H1 (cell line): ENCODE measurements at regions not wholly inside any gene's neighbourhood (a gene's known extent, or its start where the extent isn't known, plus 50 kb on each side); places are given as distances from the start of the nearest gene placed in this dataset.

Experiments used
- CTCF ChIA-PET: fragments of 300-600 bp; sonication (Branson Sonifier 250); formaldehyde crosslinking; loops from one replicate; lab custom pipeline; 2021; ENCODE audit not compliant: partially characterized antibody; lab: Charles Lee
- POLR2A ChIA-PET: fragments of 300-600 bp; sonication (Branson Sonifier 250); formaldehyde crosslinking; loops from one replicate; lab custom pipeline; 2021; ENCODE audit warnings: inconsistent platforms; ENCODE audit not compliant: partially characterized antibody; lab: Charles Lee
- DNase-seq, 2 experiments: peaks; one replicate each; pipeline versions ENCODE4 v3.0.0 to v3.0.0-alpha.2; 2010 to 2022; ENCODE audit warnings: low spot score in 2 of 2, low read depth in 1 of 2, mixed read lengths in 1 of 2
- FAIRE-seq: peaks from 2 replicates; lab custom pipeline; 2011; peaks lifted over from hg19 to GRCh38; lab: Jason Lieb, UNC
- H2AFZ ChIP-seq: 2 replicates; pipeline ENCODE4 v1.8.1; 2012; ENCODE audit warnings: low read length, inconsistent platforms
- H2AK5ac ChIP-seq: 2 replicates; pipeline ENCODE4 v1.6.1; 2013; ENCODE audit warnings: low read depth, low read length
- H2BK120ac ChIP-seq: replicated peaks from 2 replicates; pipeline ENCODE3; 2013; ENCODE audit warnings: low read depth, low read length, inconsistent platforms
- H2BK12ac ChIP-seq: 2 replicates; pipeline ENCODE4 v1.6.1; 2013; ENCODE audit warnings: low read depth, low read length
- H2BK15ac ChIP-seq: 2 replicates; pipeline ENCODE4 v1.6.1; 2013; ENCODE audit warnings: low read length
- H2BK20ac ChIP-seq: 2 replicates; pipeline ENCODE4 v1.6.1; 2013; ENCODE audit warnings: low read length
- H2BK5ac ChIP-seq: 2 replicates; pipeline ENCODE4 v1.6.1; 2013; ENCODE audit warnings: low read depth, low read length
- H3K14ac ChIP-seq: 2 replicates; pipeline ENCODE4 v1.6.1; 2013; ENCODE audit warnings: inconsistent platforms; ENCODE audit not compliant: insufficient read length
- H3K18ac ChIP-seq: 2 replicates; pipeline ENCODE4 v1.6.1; 2013; ENCODE audit warnings: low read length; ENCODE audit errors: extremely low read depth
- H3K23ac ChIP-seq: 2 replicates; pipeline ENCODE4 v1.6.1; 2013; ENCODE audit warnings: inconsistent platforms; ENCODE audit not compliant: insufficient read length
- H3K23me2 ChIP-seq: 2 replicates; pipeline ENCODE4 v1.6.1; 2013; ENCODE audit warnings: low read depth, low read length
- H3K27ac ChIP-seq: 2 replicates; pipeline ENCODE4 v1.6.1; 2011; ENCODE audit warnings: low read depth, low read length, inconsistent platforms
- H3K27me3 ChIP-seq, 4 experiments: replicated peaks in 1 of 4; 1 replicate in 1 of 4; 2 replicates in 3 of 4; pipeline versions ENCODE4 v1.6.1 to v1.8.1; 2011 to 2013; ENCODE audit warnings: low read length in 3 of 4, mild to moderate bottlenecking in 3 of 4, inconsistent platforms in 2 of 4, mixed read lengths in 2 of 4, moderate library complexity in 1 of 4; ENCODE audit not compliant: control insufficient read depth in 3 of 4, insufficient read depth in 3 of 4; ENCODE audit errors: extremely low read depth in 1 of 4
- H3K36me3 ChIP-seq, 4 experiments: 2 replicates each; pipeline versions ENCODE4 v1.6.1 to v1.8.1; 2011 to 2013; ENCODE audit warnings: mild to moderate bottlenecking in 4 of 4, low read length in 3 of 4, moderate library complexity in 2 of 4, control low read depth in 1 of 4, inconsistent platforms in 1 of 4; ENCODE audit not compliant: insufficient read depth in 4 of 4, control insufficient read depth in 2 of 4
- H3K4ac ChIP-seq: replicated peaks from 2 replicates; pipeline ENCODE3; 2013; ENCODE audit warnings: low read length, low read depth, mixed read lengths, inconsistent platforms; ENCODE audit not compliant: insufficient read length
- H3K4me1 ChIP-seq, 4 experiments: replicated peaks in 1 of 4; 1 replicate in 1 of 4; 2 replicates in 3 of 4; pipeline versions ENCODE4 v1.6.1 to v1.8.1; 2011 to 2013; ENCODE audit warnings: low read length in 3 of 4, inconsistent platforms in 2 of 4, mixed read lengths in 1 of 4; ENCODE audit not compliant: insufficient read depth in 4 of 4, control insufficient read depth in 3 of 4
- H3K4me2 ChIP-seq, 2 experiments: 2 replicates each; pipeline versions ENCODE4 v1.6.1 to v1.8.1; 2011 to 2013; ENCODE audit warnings: low read depth in 2 of 2, low read length in 2 of 2, control low read depth in 1 of 2, inconsistent platforms in 1 of 2, mild to moderate bottlenecking in 1 of 2; ENCODE audit not compliant: insufficient read depth in 1 of 2
- H3K4me3 ChIP-seq, 4 experiments: fragments of 200-600, 300-600 bp in 1 of 4; sonication (generic), shearing (Covaris generic), sonication (Bioruptor Twin) in 1 of 4; 2 replicates each; pipeline versions ENCODE4 v1.5.1 to v1.8.1; 2011 to 2016; ENCODE audit warnings: low read length in 4 of 4, low read depth in 3 of 4, control low read depth in 2 of 4, inconsistent platforms in 2 of 4, mild to moderate bottlenecking in 2 of 4, mixed read lengths in 1 of 4, moderate library complexity in 1 of 4; ENCODE audit not compliant: insufficient read depth in 2 of 4; ENCODE audit errors: extremely low read depth in 1 of 4
- H3K56ac ChIP-seq: replicated peaks from 2 replicates; pipeline ENCODE3; 2013; ENCODE audit warnings: low read depth, mild to moderate bottlenecking, mixed read lengths, low read length, inconsistent platforms; ENCODE audit not compliant: insufficient read length
- H3K79me1 ChIP-seq: 2 replicates; pipeline ENCODE4 v1.6.1; 2013; ENCODE audit warnings: low read depth, low read length, control low read depth
- H3K79me2 ChIP-seq, 2 experiments: 2 replicates each; pipeline versions ENCODE4 v1.6.1 to v1.8.1; 2012 to 2013; ENCODE audit warnings: low read length in 2 of 2, mild to moderate bottlenecking in 2 of 2, inconsistent platforms in 1 of 2; ENCODE audit not compliant: insufficient read depth in 2 of 2, control insufficient read depth in 1 of 2
- H3K9ac ChIP-seq, 4 experiments: replicated peaks in 1 of 4; 1 replicate in 1 of 4; 2 replicates in 3 of 4; pipeline versions ENCODE4 v1.6.1 to v1.8.1; 2011 to 2013; ENCODE audit warnings: low read depth in 3 of 4, low read length in 3 of 4, control low read depth in 2 of 4, mild to moderate bottlenecking in 2 of 4, moderate library complexity in 2 of 4, inconsistent platforms in 1 of 4; ENCODE audit errors: extremely low read depth in 1 of 4
- H3K9me3 ChIP-seq, 2 experiments: 2 replicates each; pipeline versions ENCODE4 v1.6.1 to v1.8.1; 2012 to 2013; ENCODE audit warnings: mild to moderate bottlenecking in 2 of 2, moderate library complexity in 2 of 2, control low read depth in 1 of 2, inconsistent platforms in 1 of 2, low read depth in 1 of 2, low read length in 1 of 2, mixed read lengths in 1 of 2; ENCODE audit not compliant: insufficient read depth in 2 of 2
- H4K20me1 ChIP-seq, 2 experiments: replicated peaks in 1 of 2; 2 replicates each; pipeline versions ENCODE3 to v1.8.1; 2011 to 2013; ENCODE audit warnings: inconsistent platforms in 2 of 2, low read length in 2 of 2, mild to moderate bottlenecking in 1 of 2; ENCODE audit not compliant: insufficient read depth in 2 of 2, control insufficient read depth in 1 of 2
- H4K5ac ChIP-seq: 2 replicates; pipeline ENCODE4 v1.6.1; 2013; ENCODE audit warnings: low read length, low read depth, mixed read lengths, inconsistent platforms; ENCODE audit not compliant: insufficient read length
- H4K8ac ChIP-seq: 2 replicates; pipeline ENCODE4 v1.8.0; 2013; ENCODE audit warnings: mild to moderate bottlenecking, moderate library complexity, low read length, inconsistent platforms; ENCODE audit not compliant: insufficient read depth; ENCODE audit errors: extremely low read depth
- H4K91ac ChIP-seq: replicated peaks from 2 replicates; pipeline ENCODE3; 2013; ENCODE audit warnings: low read length, mixed read lengths, inconsistent platforms; ENCODE audit not compliant: insufficient read length
- CHD2 ChIP-seq: IDR thresholded peaks from 2 replicates; pipeline ENCODE4 v1.6.1; 2012; ENCODE audit warnings: low read length, improper control_type of control experiment
- CTCF ChIP-seq, 3 experiments: IDR thresholded peaks; 1 replicate in 2 of 3; 2 replicates in 1 of 3; pipeline versions ENCODE4 v1.5.1 to v1.6.1; 2011; ENCODE audit warnings: low read length in 3 of 3, mild to moderate bottlenecking in 3 of 3, inconsistent platforms in 2 of 3, low read depth in 1 of 3, moderate library complexity in 1 of 3; ENCODE audit not compliant: insufficient read depth in 1 of 3; ENCODE audit errors: control extremely low read depth in 1 of 3
- EP300 ChIP-seq, 2 experiments: IDR thresholded peaks; 1 replicate in 1 of 2; 2 replicates in 1 of 2; pipeline ENCODE4 v1.6.1; 2011 to 2012; ENCODE audit warnings: low read depth in 2 of 2, low read length in 2 of 2, mild to moderate bottlenecking in 2 of 2, borderline replicate concordance in 1 of 2, inconsistent platforms in 1 of 2, moderate library complexity in 1 of 2
- EZH2 ChIP-seq: fragments of 200-600 bp; sonication (generic); IDR thresholded peaks from 2 replicates; pipeline ENCODE4 v1.7.1; 2012; ENCODE audit warnings: low read depth, mild to moderate bottlenecking, moderate library complexity, low read length, inconsistent platforms; ENCODE audit not compliant: severe bottlenecking
- GTF2F1 ChIP-seq: IDR thresholded peaks from 2 replicates; pipeline ENCODE4 v1.6.1; 2012; ENCODE audit warnings: low read depth, low read length, improper control_type of control experiment, borderline replicate concordance
- MAX ChIP-seq: IDR thresholded peaks from 2 replicates; pipeline ENCODE4 v1.6.1; 2012; ENCODE audit warnings: inconsistent platforms
- RFX5 ChIP-seq: IDR thresholded peaks from 2 replicates; pipeline ENCODE4 v1.6.1; 2011; ENCODE audit warnings: low read depth, low read length, improper control_type of control experiment, borderline replicate concordance
- RNF2 ChIP-seq: fragments of 200-900, 300-1000 bp; sonication (generic); IDR thresholded peaks from 2 replicates; pipeline ENCODE4 v1.7.1; 2016; ENCODE audit warnings: borderline replicate concordance, low read depth, mild to moderate bottlenecking, antibody characterized with exemption, low read length; ENCODE audit not compliant: poor library complexity, severe bottlenecking; ENCODE audit errors: missing control alignments
- TAF7 ChIP-seq: optimal IDR thresholded peaks from 2 replicates; pipeline ENCODE3; 2011; ENCODE audit warnings: low read depth, mild to moderate bottlenecking, inconsistent platforms, low read length, moderate library complexity, borderline replicate concordance
- ZNF274 ChIP-seq: IDR thresholded peaks from 2 replicates; pipeline ENCODE4 v1.7.0; 2012; ENCODE audit warnings: low read length, borderline replicate concordance; ENCODE audit errors: extremely low read depth
- WGBS, 2 experiments: shearing (Covaris generic) in 1 of 2; methylation state at CpG; one replicate each; pipeline versions ENCODE4 v1.1.6 to v1.1.7; 2013 to 2015; ENCODE audit warnings: low lambda C conversion rate in 2 of 2, mixed read lengths in 2 of 2, inconsistent platforms in 1 of 2, low coverage in 1 of 2, missing lambda C conversion rate in 1 of 2; ENCODE audit not compliant: insufficient replicate concordance in 2 of 2, insufficient coverage in 1 of 2, insufficient read length in 1 of 2; ENCODE audit errors: extremely low coverage in 1 of 2, missing lambda C conversion rate in 1 of 2; 5-methylcytosine and 5-hydroxymethylcytosine counted together

- H3K79me2 ChIP-seq: no peaks in the 10 kb centered on the region
- no peaks in the 10 kb centered on the region for H3K36me3 ChIP-seq
- 82% methylated on average over 2 of the region's 2 CpGs; no CpG with 5 or more reads in 1 of the 2 experiments for WGBS, 2 experiments
- H4K20me1 ChIP-seq: no peaks in the 10 kb centered on the region
- H3K4me3 ChIP-seq: no peak overlapping the region
- no peak overlapping the region for H3K9ac ChIP-seq
- no peak overlapping the region for H4K5ac ChIP-seq
- H4K91ac ChIP-seq: no peak overlapping the region
- no peak overlapping the region for H2AK5ac ChIP-seq
- no peak overlapping the region for H2BK5ac ChIP-seq
- H3K56ac ChIP-seq: no peak overlapping the region
- no peak overlapping the region for H3K18ac ChIP-seq
- H3K27me3 ChIP-seq: no peaks in the 10 kb centered on the region
- H3K14ac ChIP-seq: no peak overlapping the region
- H2BK12ac ChIP-seq: no peak overlapping the region
- no peak overlapping the region for H2BK120ac ChIP-seq
- DNase-seq: no peak
- no peaks in the 10 kb centered on the region for H3K23me2 ChIP-seq
- no peaks in the 10 kb centered on the region for H3K4me1 ChIP-seq
- POLR2A ChIA-PET: no interaction called here
- H3K23ac ChIP-seq: no peak overlapping the region
- no peak overlapping the region for H3K4me2 ChIP-seq
- no peaks in the 10 kb centered on the region for H3K9me3 ChIP-seq
- H2BK15ac ChIP-seq: no peak overlapping the region
- no peaks in the 10 kb centered on the region for H3K79me1 ChIP-seq
- H3K27ac ChIP-seq: no peak overlapping the region
- no peak overlapping the region for H3K4ac ChIP-seq
- no peak overlapping the region for H4K8ac ChIP-seq
- H2AFZ ChIP-seq: no peak overlapping the region
- CTCF ChIA-PET: no interaction called here
- H2BK20ac ChIP-seq: no peak overlapping the region
- FAIRE-seq: no peak
- TF ChIP-seq RNF2 (no peak), ZNF274 (no peak), RFX5 (no peak), EZH2 (no peak), CHD2 (no peak), EP300 (IDR thresholded peaks at IDR 0.05; ENCODE audit: borderline replicate concordance in 1 of 2, low read depth in 2 of 2, low read length in 2 of 2) (no peak), GTF2F1 (no peak), TAF7 (no peak), CTCF (IDR thresholded peaks at IDR 0.05; ENCODE audit: control extremely low read depth in 1 of 3, insufficient read depth in 1 of 3, low read depth in 1 of 3, low read length in 3 of 3) (no peak), MAX (no peak)
These were observed 236.3 kb upstream of the ADAMTS3 start for GRCh38 chr4:72805284-72805683.
